Pons (tissue), 1 donor: ENCODE measurements at regions not wholly inside any gene's neighbourhood (a gene's known extent, or its start where the extent isn't known, plus 50 kb on each side); places are given as distances from the start of the nearest gene placed in this dataset.

Source experiments
- DNase-seq: peaks from one replicate; pipeline ENCODE4 v3.0.0-alpha.2; 2016; ENCODE audit warnings: low spot score

DNA sequence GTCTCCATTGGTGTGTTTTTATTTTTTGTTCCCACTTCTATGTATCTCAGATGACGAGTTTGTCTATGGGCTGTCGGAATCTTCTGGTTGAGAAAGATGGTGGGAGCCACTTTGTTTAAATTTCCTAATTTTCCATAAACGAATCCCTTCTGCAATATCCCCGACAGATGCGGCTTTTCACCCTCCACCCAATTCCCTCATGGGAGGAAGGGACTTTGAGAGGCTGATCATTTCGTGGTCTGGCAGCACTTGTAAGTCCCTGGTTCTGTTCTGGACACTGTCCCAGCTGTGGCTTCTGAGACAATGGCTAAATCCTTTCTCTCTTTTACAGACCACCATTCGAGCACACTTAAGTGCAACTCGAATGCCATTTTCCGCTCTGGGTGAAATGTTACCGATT, 72.2 kb upstream of the PUDP start:
- no peak for DNase-seq

DNA sequence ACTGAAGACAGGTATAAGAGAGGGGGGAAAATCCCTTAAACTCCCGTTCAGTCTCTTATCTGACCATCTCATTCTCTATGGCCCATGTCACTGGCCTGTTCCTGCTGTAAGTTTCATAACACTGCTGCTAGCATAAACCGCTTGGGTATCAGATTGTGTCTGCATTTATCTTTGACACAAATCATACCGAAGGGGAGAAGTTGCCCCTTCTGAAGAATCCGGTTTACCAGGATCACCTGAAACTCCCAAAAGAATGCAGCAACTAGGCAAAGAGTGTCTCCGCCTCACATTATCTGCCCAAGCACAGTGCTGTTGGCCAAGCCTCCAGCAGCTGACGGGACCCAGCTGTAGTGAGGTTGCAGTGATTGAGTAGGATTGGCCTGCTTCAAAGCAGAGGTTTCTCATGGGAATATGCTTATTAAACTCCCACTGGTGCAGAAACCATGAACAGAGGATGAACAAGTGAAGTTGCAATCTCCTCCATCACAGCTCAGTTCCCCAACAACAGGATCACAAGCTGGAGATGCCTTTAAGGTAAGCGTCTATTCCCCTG, 71.3 kb upstream of the PUDP start:
- DNase-seq: no peak

DNA sequence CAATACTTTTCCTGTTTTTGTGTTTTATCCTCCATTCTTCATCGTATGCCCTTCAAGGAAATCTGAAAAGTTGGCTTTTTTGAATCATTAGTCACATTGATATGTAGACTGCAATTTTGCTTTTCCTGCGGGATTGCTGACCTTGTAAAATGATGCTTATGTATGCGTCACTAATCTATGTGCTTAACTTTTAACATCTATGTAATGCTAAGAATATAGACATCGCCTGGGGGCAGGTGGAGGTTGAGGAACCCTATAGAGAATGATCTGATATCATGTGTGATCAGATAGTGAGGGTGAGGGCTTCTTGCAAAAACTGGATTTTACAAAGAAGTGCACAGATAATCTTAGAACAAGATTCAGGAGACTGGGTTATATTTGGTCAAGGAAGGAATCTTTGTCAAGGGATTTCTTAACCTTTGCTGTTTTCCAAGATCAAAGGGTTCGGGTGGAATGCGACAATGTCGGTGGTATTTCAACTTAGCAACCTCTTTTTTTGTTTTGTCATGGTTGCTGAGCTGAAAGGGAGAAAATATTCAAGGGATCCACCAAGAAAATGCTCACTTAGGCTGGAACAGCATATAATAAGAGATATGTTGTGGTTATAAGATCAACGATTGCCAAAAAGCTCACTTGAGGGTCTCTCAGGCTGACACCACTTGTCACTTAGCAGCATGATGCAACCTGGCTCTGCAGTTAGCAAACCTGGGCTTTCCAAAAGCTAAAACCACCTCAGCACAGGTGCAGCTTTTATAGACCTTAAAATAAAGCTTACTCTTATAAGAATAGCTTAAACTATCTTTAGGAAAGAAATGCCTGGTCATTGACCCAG, 70.6 kb upstream of the PUDP start:
- DNase-seq: no peak

DNA sequence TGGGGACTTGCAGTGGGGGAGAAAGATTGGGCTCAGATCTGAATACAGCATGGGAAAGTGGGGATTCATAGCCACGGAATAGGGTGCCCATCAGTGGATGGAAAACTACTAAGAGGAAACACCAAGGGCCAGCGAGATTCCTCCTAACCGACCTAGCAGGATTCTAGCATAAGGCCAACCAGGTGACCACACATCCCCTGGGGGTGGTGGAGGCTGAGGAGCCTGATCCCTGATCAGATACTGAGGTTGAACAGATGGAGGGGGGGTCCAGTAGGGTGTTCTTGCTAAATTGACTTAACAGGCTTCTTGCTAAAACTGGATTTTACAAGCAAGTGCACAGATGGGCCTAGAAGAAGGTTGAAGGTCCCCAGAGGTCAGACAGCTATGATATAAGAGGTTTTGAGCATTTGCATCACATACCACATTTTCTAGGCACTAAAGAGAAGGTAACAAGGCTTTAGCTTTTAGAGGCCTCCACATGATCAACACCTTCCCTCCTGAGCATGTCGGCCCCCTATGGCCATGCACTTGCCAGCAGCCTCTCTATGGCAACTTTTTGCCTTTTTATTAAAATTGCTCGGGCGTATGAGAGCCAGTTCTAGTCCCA, 69.1 kb upstream of the PUDP start:
- DNase-seq: no peak

DNA sequence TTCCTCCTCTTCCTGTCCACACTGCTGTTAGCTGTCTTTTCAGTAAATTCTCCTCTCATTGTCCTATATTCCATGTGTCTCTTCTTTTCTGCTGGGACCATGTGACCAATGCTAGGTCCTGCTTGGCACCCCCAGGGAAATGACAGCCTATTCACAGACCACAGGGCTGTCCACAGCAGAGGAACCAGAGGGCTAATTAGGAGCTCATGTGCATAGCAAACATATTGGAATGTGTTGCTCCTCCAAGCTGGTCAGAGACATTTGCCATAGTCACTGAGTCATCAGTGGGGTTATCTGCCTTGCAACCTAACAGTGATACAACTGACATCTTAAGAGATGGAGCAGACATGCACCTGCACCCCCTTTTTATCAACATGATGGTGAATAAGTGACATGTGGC, 67.9 kb upstream of the PUDP start:
- DNase-seq: no peak

DNA sequence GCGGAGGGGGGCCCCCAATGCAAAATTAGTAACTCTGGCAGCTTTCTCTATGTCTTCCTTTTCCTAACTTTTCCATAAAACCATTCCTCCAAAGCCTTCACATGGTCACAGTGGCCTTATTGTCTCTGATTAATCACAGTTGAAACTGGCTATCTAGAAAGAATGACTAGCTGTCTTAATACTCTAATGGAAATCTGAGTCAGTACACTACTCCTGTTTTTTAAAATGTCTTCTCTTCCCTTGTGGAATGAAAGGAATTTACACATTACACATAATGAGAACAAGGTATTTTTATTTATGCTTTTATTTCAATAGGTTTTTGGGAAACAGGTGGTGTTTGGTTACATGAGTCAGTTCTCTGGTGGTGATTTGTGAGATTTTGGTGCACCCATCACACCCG, 66.3 kb upstream of the PUDP start:
- DNase-seq: no peak

DNA sequence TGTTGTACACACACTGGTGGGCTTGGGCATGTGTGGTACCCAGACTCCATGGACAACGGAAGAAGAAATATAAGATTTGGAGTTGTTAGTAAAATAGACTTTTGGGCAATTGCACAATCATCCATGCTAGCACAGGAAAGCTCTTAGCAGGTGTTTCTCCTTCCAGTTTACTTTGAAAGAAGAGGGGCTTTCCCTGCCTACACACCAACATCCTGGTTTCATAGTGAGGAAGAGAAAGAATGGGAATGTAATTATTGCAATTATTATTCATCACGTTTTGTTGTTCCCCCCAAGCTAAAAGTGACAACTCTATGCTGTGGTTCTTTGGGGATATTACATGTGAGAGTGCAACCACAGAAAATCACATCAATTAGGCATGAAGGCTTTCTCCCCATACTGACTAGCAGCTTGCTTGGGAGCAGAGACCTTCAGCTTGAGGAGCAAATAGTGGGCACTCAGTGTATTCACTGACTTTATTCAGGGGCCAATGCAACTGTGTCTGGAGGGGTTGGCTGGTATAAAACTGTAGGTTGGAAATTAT, 57.2 kb upstream of the PUDP start:
- DNase-seq: no peak

DNA sequence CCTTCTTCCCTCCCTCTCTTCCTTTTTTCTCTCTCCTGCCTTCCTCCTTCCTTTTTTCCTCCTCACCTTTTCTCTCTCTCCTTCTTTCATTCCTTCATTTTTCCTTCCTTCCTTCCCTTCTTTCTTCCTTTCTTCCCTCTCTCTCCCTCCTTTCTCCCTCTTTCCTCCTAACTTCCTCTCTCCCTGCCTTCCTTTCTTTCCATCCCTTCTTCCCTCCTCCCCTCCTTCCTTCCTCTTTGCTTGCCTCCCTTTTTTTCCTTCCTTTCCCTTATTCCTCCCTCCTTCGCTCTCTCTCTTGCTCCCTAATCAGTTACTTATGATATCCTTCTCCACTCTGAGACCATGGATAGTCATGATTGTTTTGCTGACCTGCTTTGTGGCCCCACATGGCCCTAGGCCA, 56.7 kb upstream of the PUDP start:
- no peak for DNase-seq

DNA sequence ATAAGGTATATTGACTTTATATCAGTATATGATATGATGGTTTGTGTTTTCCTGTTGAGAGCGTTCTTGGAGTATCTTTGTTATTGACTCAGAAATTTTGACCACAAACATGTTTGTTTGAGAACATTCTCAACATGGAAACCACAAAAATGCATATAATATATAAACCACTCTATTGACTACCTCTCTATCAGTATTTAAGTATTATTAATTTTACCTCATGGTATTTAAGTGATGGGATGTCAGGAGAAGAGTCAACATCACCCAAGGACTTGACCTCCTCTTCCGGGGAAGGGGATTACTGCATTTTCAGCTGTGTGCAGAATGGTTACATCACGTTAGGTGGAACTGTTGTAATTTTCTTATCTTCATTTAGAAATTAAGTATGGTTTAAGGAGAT, 54.3 kb upstream of the PUDP start:
- DNase-seq: no peak

DNA sequence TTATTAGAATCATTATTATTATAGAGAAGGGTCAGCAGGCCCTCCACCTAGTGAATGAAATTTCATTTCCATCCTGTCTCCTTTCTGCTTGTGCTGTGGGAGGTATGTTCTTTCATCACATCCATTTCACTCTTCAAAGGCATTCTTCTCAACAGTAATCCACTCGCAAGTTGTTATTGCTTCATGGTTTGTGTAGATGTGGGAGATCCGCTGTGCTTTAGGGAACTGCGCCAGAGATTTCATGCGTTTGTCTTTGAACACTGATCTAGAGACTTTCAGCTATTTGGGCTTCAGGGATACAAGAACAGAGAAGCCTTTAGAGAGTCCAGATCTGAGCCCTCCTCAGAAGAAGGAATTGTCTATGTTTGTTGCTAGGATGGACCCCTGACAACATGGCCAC, 53.5 kb upstream of the PUDP start:
- no peak for DNase-seq

DNA sequence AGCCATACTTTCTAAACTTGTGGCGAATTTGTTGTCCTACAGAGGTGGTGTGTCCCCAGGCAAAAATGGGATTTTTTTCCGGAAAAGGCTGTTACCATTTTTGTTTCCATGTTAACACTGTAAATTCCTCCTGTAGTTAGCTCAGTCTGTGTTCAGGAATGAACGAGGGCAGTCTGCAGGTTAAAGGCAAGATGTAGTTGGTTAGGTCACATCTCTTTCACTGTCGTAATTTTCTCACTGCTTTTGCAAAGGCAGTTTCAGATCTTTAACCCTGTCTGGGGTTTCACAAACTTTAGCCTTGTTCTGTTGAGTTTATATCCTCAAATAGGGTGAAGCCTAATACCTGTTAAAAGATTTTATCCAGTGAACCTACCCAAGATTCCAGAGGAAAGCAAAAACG, 50.5 kb upstream of the PUDP start:
- no peak for DNase-seq
